Left colon (tissue), 2 donors: ENCODE measurements at regions not wholly inside any gene's neighbourhood (a gene's known extent, or its start where the extent isn't known, plus 50 kb on each side); places are given as distances from the start of the nearest gene placed in this dataset.

Experiments used
- ATAC-seq: fragments of 200-7000 bp; cut with Tn5 transposase; one replicate; pipeline ENCODE4 v1.9.1; 2020; ENCODE audit warnings: mild to moderate bottlenecking, moderate library complexity
- DNase-seq, 2 donors: peaks; one replicate each; pipeline ENCODE4 v3.0.0-alpha.2; 2020
- intact Hi-C, 2 donors: fragments of 100-400 bp; cut with DNase I in 1 of 2; cut with micrococcal nuclease in 1 of 2; formaldehyde crosslinking; loops; one replicate each; pipeline versions ENCODE4 v1.11.2 to v1.14.0; 2022; cut with DNase I, micrococcal nuclease
- donor health status: DM: no; HTN: no; CAD: no.
- donor health status: DM: yes; HTN: yes; CAD: no.

GRCh38 chr10:71058308-71058707, 154.1 kb upstream of the UNC5B start:
- intact Hi-C loops, result no loop called here
- DNase-seq, result no peak
- no peak for ATAC-seq

- ATAC-seq (no peak), DNase-seq (no peak)
- intact Hi-C loops, result no loop called here
Measured at GRCh38 chr10:71059054-71059818, 153.1 kb upstream of the UNC5B start.

- DNase-seq (no peak), ATAC-seq (no peak)
- intact Hi-C loops, result no loop called here
Measured at GRCh38 chr10:71059943-71060342, 152.4 kb upstream of the UNC5B start.

DNA sequence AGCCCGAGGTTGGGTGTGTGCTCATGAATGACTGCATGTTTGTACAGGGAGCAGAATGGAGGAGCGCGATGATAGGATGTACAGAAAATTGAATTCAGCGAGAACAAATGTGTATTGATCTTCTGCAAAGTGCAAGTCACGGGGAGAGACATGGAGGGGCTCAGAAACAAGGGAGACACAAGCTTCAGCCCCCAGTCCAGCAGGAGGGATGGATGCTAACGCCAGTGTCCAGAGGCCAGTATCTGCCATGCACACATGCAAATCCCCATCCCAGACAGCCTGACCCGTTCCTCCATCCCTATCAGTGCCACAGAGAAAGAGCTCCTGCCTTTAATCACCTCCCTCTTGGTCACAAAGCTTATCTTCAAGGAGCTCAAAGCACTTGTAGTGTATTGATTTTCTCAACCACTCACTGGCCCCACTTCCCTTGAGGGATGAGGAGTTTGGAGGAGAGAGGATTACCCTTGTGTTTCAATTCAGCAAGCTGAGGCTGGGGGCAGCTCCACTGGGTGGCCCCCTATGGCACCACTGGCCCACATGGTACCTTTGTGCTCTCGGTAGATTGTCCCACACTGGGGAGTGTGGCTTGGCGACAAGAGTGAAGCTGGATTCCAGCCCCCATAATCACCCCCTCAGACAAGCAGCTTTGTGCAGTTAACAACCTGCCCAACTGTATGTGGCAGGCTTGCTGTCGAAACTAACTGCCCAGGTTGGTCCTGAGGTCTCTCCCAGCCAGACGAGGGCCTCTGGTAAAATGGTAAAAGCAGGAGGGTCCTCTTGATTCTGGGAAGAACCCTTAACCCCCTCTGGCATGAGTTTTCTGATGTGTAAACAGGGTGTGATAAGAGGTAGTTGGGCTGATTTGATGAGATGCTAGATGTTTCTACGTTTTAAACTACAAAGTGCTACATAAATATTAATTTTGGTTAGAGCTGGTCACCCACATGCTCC, 151.6 kb upstream of the UNC5B start:
- no peak for ATAC-seq
- intact Hi-C loops, result no loop called here

GRCh38 chr10:71061472-71061871, 150.9 kb upstream of the UNC5B start:
- DNase-seq, result no peak
- ATAC-seq, result no peak
- intact Hi-C loops, result no loop called here

More for the DNA sequence above, 151.6 kb upstream of the UNC5B start:
- no peak for DNase-seq

DNA sequence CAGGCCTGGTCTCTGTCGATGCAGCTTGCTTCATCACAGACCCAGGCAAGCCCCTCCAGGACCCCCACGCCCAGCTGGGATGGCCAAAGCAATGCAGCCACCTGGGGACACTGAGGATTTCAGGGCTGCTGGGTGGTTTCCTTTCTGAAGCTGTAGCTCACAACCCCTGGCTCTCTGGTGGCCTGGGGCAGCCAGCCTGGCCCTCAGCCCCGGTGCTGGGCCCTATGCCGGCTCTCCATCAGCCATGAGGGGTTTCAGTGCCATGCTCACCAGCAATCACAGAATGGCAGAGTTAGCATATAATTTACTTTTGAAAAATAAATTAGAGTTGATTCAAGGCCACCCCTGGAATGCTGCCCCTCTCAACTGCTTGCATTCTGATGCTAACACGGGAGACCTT, 150.2 kb upstream of the UNC5B start:
- intact Hi-C loops, result no loop called here
- DNase-seq (no peak), ATAC-seq (no peak)

GRCh38 chr10:71063401-71063800, 149.0 kb upstream of the UNC5B start:
- no peak for ATAC-seq
- intact Hi-C loops, result no loop called here

DNA sequence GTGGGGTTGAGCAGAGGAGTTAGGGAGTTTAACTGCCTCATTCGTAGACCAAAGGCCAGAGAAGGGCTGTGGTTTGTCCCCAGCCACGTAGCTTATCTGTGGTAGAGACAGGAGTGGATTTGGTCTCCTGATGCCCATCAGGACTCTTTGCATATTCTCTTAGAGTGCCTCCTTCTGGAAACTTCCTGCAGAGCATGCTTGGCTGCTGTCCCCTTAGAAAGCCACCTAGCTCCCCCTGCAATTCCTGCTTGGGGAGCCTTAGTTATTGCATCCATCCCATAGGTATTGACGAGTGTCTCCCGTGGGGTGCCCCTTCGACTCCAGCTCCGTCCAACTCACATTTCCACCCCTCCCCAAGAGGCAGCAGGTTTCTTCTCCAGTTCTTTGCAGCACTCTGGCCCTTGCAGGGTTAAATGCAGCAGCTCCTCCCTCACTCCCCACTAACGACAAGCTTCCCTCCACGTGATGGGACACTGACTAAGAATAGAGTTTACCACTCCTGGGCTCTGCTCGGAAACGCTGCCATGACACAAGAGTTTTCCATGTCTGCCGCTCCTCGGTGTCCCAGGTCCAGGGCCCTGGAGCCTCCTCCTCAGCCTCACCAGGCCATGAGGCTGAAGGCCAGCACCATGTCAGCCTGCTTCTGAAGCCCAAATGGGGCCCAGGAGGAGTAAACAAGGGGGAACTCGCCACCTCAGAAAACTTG, 147.8 kb upstream of the UNC5B start:
- intact Hi-C loops, result no loop called here
- ATAC-seq (no peak), DNase-seq (no peak)

More at GRCh38 chr10:71063401-71063800, 149.0 kb upstream of the UNC5B start:
- DNase-seq, result no peak

- ATAC-seq, result no peak
- intact Hi-C loops, result no loop called here
- DNase-seq, result no peak
Measured at GRCh38 chr10:71065659-71066058, 146.7 kb upstream of the UNC5B start.

- intact Hi-C loops, result no loop called here
- ATAC-seq (no peak), DNase-seq (no peak)
Measured at GRCh38 chr10:71066600-71066999, 145.8 kb upstream of the UNC5B start.

- ATAC-seq (no peak), DNase-seq (no peak)
- intact Hi-C loops, result no loop called here
Measured at GRCh38 chr10:71067098-71067740, 145.2 kb upstream of the UNC5B start.

DNA sequence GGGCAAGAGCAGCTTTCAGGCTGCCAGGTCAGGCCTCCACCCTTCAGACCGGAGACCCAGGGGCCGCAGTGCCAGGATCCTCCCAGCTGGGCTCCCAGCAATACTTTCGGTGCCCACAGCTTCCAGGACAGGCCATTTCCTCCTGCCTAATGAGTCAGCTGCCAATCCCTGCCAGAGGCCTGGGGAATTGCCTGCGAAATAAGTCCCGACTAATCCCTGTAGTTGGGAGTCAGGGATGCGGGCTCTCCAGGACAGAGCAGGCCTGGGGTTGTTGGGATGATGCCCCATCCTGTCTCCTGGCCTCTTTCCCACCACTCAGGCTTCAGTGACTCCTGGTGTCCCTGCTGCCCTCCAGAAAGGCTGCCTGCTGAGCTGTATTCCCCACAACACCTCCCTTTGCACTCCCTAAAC, 143.5 kb upstream of the UNC5B start:
- ATAC-seq, result no peak
- intact Hi-C loops, result no loop called here
- no peak for DNase-seq

- ATAC-seq, result no peak
- no peak for DNase-seq
- intact Hi-C loops, result no loop called here
Measured at GRCh38 chr10:71069909-71070666, 142.3 kb upstream of the UNC5B start.

- no peak for ATAC-seq
- no peak for DNase-seq
- intact Hi-C loops, result no loop called here
Measured at GRCh38 chr10:71070741-71071140, 141.6 kb upstream of the UNC5B start.

- intact Hi-C loops, result no loop called here
- DNase-seq (no peak), ATAC-seq (no peak)
Measured at GRCh38 chr10:71072131-71072822, 140.1 kb upstream of the UNC5B start.

GRCh38 chr10:71072823-71073210, 139.6 kb upstream of the UNC5B start:
- DNase-seq (no peak), ATAC-seq (no peak)
- intact Hi-C loops, result no loop called here

GRCh38 chr10:71073451-71074175, 138.8 kb upstream of the UNC5B start:
- ATAC-seq (no peak), DNase-seq (no peak)
- intact Hi-C loops, result no loop called here
